HepG2 (cell line): ENCODE measurements at regions not wholly inside any gene's neighbourhood (a gene's known extent, or its start where the extent isn't known, plus 50 kb on each side); places are given as distances from the start of the nearest gene placed in this dataset.

ENCODE experiments used
- ATAC-seq: fragments of 200-7000 bp; cut with Tn5 transposase; 3 replicates; pipeline ENCODE4 v1.9.1; 2020; ENCODE audit warnings: mild to moderate bottlenecking, moderate library complexity
- BruUV-seq: library from RNA; stranded (reverse); fragments of 400-500 nt; replicated peaks from 2 replicates; lab custom pipeline; 2021; lab: Mats Ljungman, UMichigan
- CTCF ChIA-PET: fragments of 300-600 bp; formaldehyde crosslinking; extraction: SDS; loops from one replicate; lab custom pipeline; 2021; ENCODE audit warnings: low total read pairs, inconsistent platforms, low intra/inter-chr PET ratio; lab: Yijun Ruan, JAX
- POLR2A ChIA-PET: fragments of 350-600 bp; sonication (Branson Sonifier 250); formaldehyde crosslinking; loops from one replicate; lab custom pipeline; 2020; ENCODE audit warnings: antibody characterized with exemption, inconsistent platforms; lab: Yijun Ruan, JAX
- DNase-seq: peaks from one replicate; pipeline ENCODE4 v3.0.0-alpha.2; 2015; ENCODE audit warnings: low spot score
- FAIRE-seq: peaks from 3 replicates; lab custom pipeline; 2011; peaks lifted over from hg19 to GRCh38; lab: Jason Lieb, UNC
- H2AFZ ChIP-seq: one replicate; pipeline ENCODE4 v1.6.1; 2011; ENCODE audit warnings: low read length, inconsistent platforms
- H3K27ac ChIP-seq: fragments of 300-600 bp; 3 replicates; pipeline ENCODE4 v1.8.0; 2011; ENCODE audit warnings: mixed run types, mild to moderate bottlenecking, mixed read lengths, low read length, inconsistent platforms; ENCODE audit not compliant: insufficient read depth; ENCODE audit errors: extremely low read length
- H3K27me3 ChIP-seq, 2 experiments: fragments of 200-600 bp in 1 of 2; 2 replicates in 1 of 2; 3 replicates in 1 of 2; pipeline versions ENCODE4 v1.6.0 to v1.8.0; 2011; ENCODE audit warnings: low read length in 2 of 2, mild to moderate bottlenecking in 2 of 2, moderate library complexity in 2 of 2, inconsistent platforms in 1 of 2; ENCODE audit not compliant: insufficient read depth in 2 of 2, control insufficient read depth in 1 of 2
- H3K36me3 ChIP-seq, 2 experiments: fragments of 200-600 bp in 1 of 2; replicated peaks in 1 of 2; 2 replicates in 1 of 2; 3 replicates in 1 of 2; pipeline versions ENCODE4 v1.5.1 to v1.8.0; 2011; ENCODE audit warnings: low read length in 2 of 2, inconsistent platforms in 1 of 2; ENCODE audit not compliant: insufficient read depth in 2 of 2, control insufficient read depth in 1 of 2
- H3K4me1 ChIP-seq: 2 replicates; pipeline ENCODE4 v1.5.1; 2012; ENCODE audit warnings: low read length, inconsistent platforms; ENCODE audit not compliant: insufficient read depth
- H3K4me2 ChIP-seq: 2 replicates; pipeline ENCODE4 v1.6.0; 2011; ENCODE audit warnings: low read depth, low read length, inconsistent platforms
- H3K4me3 ChIP-seq, 3 experiments: fragments of 200-600 bp in 1 of 3; sonication (generic), shearing (Covaris generic) in 1 of 3; replicated peaks in 1 of 3; 2 replicates each; pipeline ENCODE4 v1.5.1; 2011 to 2016; ENCODE audit warnings: low read length in 3 of 3, inconsistent platforms in 2 of 3, low read depth in 2 of 3, mild to moderate bottlenecking in 2 of 3, control low read depth in 1 of 3, mixed read lengths in 1 of 3; ENCODE audit not compliant: insufficient read depth in 1 of 3
- H3K79me2 ChIP-seq: one replicate; pipeline ENCODE4 v1.6.1; 2011; ENCODE audit warnings: low read length, inconsistent platforms; ENCODE audit not compliant: insufficient read depth
- H3K9ac ChIP-seq: 2 replicates; pipeline ENCODE4 v1.6.0; 2011; ENCODE audit warnings: mild to moderate bottlenecking, low read depth, low read length, inconsistent platforms; ENCODE audit not compliant: insufficient read depth
- H3K9me3 ChIP-seq: 2 replicates; pipeline ENCODE4 v1.5.1; 2012; ENCODE audit warnings: mild to moderate bottlenecking, low read length
- H4K20me1 ChIP-seq: 2 replicates; pipeline ENCODE4 v1.6.0; 2011; ENCODE audit warnings: inconsistent platforms, mild to moderate bottlenecking, low read length, moderate library complexity; ENCODE audit not compliant: insufficient read depth
- ASH2L ChIP-seq: fragments of 300-600, 200-600 bp; sonication (generic); IDR thresholded peaks from 2 replicates; pipeline ENCODE4 v1.7.0; 2017; ENCODE audit warnings: low read depth, mild to moderate bottlenecking, moderate library complexity, mixed read lengths, low read length; ENCODE audit not compliant: insufficient read length
- ATAD3A ChIP-seq: sonication (generic); formaldehyde crosslinking; IDR thresholded peaks from 2 replicates; pipeline ENCODE4 v1.4.0; 2020; ENCODE audit warnings: missing genetic modification reagents
- KDM5B ChIP-seq: sonication (generic); formaldehyde crosslinking; IDR thresholded peaks from 2 replicates; pipeline ENCODE4 v1.4.0; 2020; ENCODE audit warnings: missing genetic modification reagents, mild to moderate bottlenecking, borderline replicate concordance
- MXI1 ChIP-seq: IDR thresholded peaks from 3 replicates; pipeline ENCODE4 v1.6.1; 2012; ENCODE audit warnings: low read depth, low read length, inconsistent platforms, borderline replicate concordance
- NFE2L2 ChIP-seq: fragments of 150-350 bp; IDR thresholded peaks from 2 replicates; pipeline ENCODE4 v1.6.1; 2014; ENCODE audit warnings: low read length
- NFIC ChIP-seq: IDR thresholded peaks from 2 replicates; pipeline ENCODE4 v1.6.1; 2012; ENCODE audit warnings: mild to moderate bottlenecking, low read length, inconsistent platforms
- YY1 ChIP-seq: IDR thresholded peaks from 2 replicates; pipeline ENCODE4 v1.6.1; 2011; ENCODE audit warnings: low read length, low read depth, moderate library complexity, mild to moderate bottlenecking; ENCODE audit not compliant: insufficient read depth, insufficient replicate concordance
- ZBTB7A ChIP-seq: sonication (generic); formaldehyde crosslinking; IDR thresholded peaks from 2 replicates; pipeline ENCODE4 v1.8.0; 2022; ENCODE audit warnings: mild to moderate bottlenecking, missing genetic modification reagents
- ZFP36L1 ChIP-seq: sonication (generic); formaldehyde crosslinking; IDR thresholded peaks from 2 replicates; pipeline ENCODE4 v1.8.0; 2022; ENCODE audit warnings: mild to moderate bottlenecking, missing genetic modification reagents, moderate library complexity
- ZNF552 ChIP-seq: sonication (generic); formaldehyde crosslinking; IDR thresholded peaks from 2 replicates; pipeline ENCODE4 v1.9.0; 2022; ENCODE audit warnings: missing genetic modification reagents, mild to moderate bottlenecking, borderline replicate concordance
- ZNF703 ChIP-seq: sonication (generic); formaldehyde crosslinking; IDR thresholded peaks from 2 replicates; pipeline ENCODE4 v1.5.1; 2020; ENCODE audit warnings: missing genetic modification reagents, mild to moderate bottlenecking, moderate library complexity, borderline replicate concordance
- ZNF773 ChIP-seq: sonication (generic); formaldehyde crosslinking; IDR thresholded peaks from 2 replicates; pipeline ENCODE4 v1.4.0; 2020; ENCODE audit warnings: missing genetic modification reagents, borderline replicate concordance
- in situ Hi-C: cut with HindIII; loops from 2 replicates; pipeline ENCODE4 v1.10.0; 2017; ENCODE audit warnings: low pct_unique_long_range_greater_than_20kb; ENCODE audit not compliant: extremely low pct_ligation_motif_present
- intact Hi-C: fragments of 100-400 bp; cut with micrococcal nuclease; formaldehyde crosslinking; loops from one replicate; pipeline ENCODE4 v1.10.0; 2022; ENCODE audit not compliant: unreplicated experiment
- TF ChIP-seq, protein P1 (sequence below): sonication (generic); formaldehyde crosslinking; IDR thresholded peaks from 2 replicates; pipeline ENCODE4 v1.5.1; 2020; ENCODE audit warnings: missing genetic modification reagents, mild to moderate bottlenecking, borderline replicate concordance
- TF ChIP-seq, protein P2 (sequence below): sonication (generic); formaldehyde crosslinking; IDR thresholded peaks from 2 replicates; pipeline ENCODE4 v1.4.0; 2020; ENCODE audit warnings: mild to moderate bottlenecking, missing genetic modification reagents
- TF ChIP-seq, protein P3 (sequence below): IDR thresholded peaks from 2 replicates; pipeline ENCODE4 v1.6.1; 2018; ENCODE audit warnings: missing genetic modification reagents
- TF ChIP-seq, protein P4 (sequence below): IDR thresholded peaks from 2 replicates; pipeline ENCODE4 v1.6.1; 2016
- TF ChIP-seq, protein P5 (sequence below): sonication (generic); formaldehyde crosslinking; conservative IDR thresholded peaks from 2 replicates; pipeline ENCODE4 v1.8.1; 2023; ENCODE audit warnings: missing genetic modification reagents
- TF ChIP-seq, protein P6 (sequence below): sonication (generic); formaldehyde crosslinking; IDR thresholded peaks from 2 replicates; pipeline ENCODE4 v1.8.1; 2023; ENCODE audit warnings: mild to moderate bottlenecking, missing genetic modification reagents, borderline replicate concordance

DNA sequence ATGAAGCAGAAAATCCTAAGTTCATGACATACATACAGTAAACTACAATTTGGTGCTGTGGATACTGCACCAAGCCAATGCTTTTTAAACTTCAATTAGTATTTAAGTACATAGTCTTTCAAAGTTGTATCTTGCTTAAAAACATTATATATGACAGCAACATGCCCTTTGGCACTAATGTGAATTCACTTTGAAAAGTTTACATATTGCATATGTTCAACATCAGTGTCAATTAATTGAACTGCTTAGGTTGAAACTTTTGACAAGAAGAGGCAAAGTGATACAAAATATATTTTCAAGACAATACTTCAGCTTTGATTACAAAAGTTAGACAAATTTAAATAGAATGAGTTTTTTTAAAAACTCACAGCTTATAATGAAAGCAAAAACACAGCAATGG is 119.4 kb upstream of the ROBO2 start:
- intact Hi-C loops = no loop called here
- TF ChIP-seq, protein P1, sequence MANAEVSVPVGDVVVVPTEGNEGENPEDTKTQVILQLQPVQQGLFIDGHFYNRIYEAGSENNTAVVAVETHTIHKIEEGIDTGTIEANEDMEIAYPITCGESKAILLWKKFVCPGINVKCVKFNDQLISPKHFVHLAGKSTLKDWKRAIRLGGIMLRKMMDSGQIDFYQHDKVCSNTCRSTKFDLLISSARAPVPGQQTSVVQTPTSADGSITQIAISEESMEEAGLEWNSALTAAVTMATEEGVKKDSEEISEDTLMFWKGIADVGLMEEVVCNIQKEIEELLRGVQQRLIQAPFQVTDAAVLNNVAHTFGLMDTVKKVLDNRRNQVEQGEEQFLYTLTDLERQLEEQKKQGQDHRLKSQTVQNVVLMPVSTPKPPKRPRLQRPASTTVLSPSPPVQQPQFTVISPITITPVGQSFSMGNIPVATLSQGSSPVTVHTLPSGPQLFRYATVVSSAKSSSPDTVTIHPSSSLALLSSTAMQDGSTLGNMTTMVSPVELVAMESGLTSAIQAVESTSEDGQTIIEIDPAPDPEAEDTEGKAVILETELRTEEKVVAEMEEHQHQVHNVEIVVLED (CRISPR knock-in tag) = no peak
- TF ChIP-seq ZNF703 (CRISPR knock-in tag) (no peak), MXI1 (no peak), KDM5B (CRISPR knock-in tag) (no peak), ZBTB7A (CRISPR knock-in tag) (no peak), NFIC (no peak), ATAD3A (CRISPR knock-in tag) (no peak), NFE2L2 (no peak), ZFP36L1 (CRISPR knock-in tag) (no peak), YY1 (no peak), ASH2L (no peak), ZNF773 (CRISPR knock-in tag) (no peak), ZNF552 (no peak)
- TF ChIP-seq, protein P2, sequence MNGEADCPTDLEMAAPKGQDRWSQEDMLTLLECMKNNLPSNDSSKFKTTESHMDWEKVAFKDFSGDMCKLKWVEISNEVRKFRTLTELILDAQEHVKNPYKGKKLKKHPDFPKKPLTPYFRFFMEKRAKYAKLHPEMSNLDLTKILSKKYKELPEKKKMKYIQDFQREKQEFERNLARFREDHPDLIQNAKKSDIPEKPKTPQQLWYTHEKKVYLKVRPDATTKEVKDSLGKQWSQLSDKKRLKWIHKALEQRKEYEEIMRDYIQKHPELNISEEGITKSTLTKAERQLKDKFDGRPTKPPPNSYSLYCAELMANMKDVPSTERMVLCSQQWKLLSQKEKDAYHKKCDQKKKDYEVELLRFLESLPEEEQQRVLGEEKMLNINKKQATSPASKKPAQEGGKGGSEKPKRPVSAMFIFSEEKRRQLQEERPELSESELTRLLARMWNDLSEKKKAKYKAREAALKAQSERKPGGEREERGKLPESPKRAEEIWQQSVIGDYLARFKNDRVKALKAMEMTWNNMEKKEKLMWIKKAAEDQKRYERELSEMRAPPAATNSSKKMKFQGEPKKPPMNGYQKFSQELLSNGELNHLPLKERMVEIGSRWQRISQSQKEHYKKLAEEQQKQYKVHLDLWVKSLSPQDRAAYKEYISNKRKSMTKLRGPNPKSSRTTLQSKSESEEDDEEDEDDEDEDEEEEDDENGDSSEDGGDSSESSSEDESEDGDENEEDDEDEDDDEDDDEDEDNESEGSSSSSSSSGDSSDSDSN = no peak
- TF ChIP-seq, protein P3, sequence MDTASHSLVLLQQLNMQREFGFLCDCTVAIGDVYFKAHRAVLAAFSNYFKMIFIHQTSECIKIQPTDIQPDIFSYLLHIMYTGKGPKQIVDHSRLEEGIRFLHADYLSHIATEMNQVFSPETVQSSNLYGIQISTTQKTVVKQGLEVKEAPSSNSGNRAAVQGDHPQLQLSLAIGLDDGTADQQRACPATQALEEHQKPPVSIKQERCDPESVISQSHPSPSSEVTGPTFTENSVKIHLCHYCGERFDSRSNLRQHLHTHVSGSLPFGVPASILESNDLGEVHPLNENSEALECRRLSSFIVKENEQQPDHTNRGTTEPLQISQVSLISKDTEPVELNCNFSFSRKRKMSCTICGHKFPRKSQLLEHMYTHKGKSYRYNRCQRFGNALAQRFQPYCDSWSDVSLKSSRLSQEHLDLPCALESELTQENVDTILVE (CRISPR knock-in tag) = no peak
- TF ChIP-seq, protein P4, sequence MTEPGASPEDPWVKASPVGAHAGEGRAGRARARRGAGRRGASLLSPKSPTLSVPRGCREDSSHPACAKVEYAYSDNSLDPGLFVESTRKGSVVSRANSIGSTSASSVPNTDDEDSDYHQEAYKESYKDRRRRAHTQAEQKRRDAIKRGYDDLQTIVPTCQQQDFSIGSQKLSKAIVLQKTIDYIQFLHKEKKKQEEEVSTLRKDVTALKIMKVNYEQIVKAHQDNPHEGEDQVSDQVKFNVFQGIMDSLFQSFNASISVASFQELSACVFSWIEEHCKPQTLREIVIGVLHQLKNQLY = no peak
- TF ChIP-seq, protein P5, sequence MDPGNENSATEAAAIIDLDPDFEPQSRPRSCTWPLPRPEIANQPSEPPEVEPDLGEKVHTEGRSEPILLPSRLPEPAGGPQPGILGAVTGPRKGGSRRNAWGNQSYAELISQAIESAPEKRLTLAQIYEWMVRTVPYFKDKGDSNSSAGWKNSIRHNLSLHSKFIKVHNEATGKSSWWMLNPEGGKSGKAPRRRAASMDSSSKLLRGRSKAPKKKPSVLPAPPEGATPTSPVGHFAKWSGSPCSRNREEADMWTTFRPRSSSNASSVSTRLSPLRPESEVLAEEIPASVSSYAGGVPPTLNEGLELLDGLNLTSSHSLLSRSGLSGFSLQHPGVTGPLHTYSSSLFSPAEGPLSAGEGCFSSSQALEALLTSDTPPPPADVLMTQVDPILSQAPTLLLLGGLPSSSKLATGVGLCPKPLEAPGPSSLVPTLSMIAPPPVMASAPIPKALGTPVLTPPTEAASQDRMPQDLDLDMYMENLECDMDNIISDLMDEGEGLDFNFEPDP = no peak
- TF ChIP-seq, protein P6, sequence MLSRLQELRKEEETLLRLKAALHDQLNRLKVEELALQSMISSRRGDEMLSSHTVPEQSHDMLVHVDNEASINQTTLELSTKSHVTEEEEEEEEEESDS = no peak

More for the DNA sequence above, 119.4 kb upstream of the ROBO2 start:
- Histone ChIP-seq H3K36me3 (no peaks in the 10 kb centered on the region), H2AFZ (no peak overlapping the region), H3K4me3 (no peak overlapping the region), H3K4me1 (no peaks in the 10 kb centered on the region), H3K9me3 (no peaks in the 10 kb centered on the region), H3K27ac (no peak overlapping the region), H4K20me1 (no peaks in the 10 kb centered on the region), H3K27me3 (no peaks in the 10 kb centered on the region), H3K79me2 (no peaks in the 10 kb centered on the region), H3K4me2 (no peak overlapping the region), H3K9ac (no peak overlapping the region)
- FAIRE-seq (no peak), DNase-seq (no peak), ATAC-seq (no peak)
- in situ Hi-C loops = no loop called here
- CTCF ChIA-PET = no interaction called here
- POLR2A ChIA-PET = no interaction called here
- BruUV-seq = no TSS peak
